SK-N-SH (cell line): ENCODE measurements at regions not wholly inside any gene's neighbourhood (a gene's known extent, or its start where the extent isn't known, plus 50 kb on each side); places are given as distances from the start of the nearest gene placed in this dataset.

ENCODE experiments used
- CTCF ChIA-PET: fragments of 300-600, 350-600 bp; formaldehyde crosslinking; extraction: SDS; loops from one replicate; lab custom pipeline; 2021; lab: Yijun Ruan, JAX
- POLR2A ChIA-PET: fragments of 350-600 bp; sonication (Branson Sonifier 250); formaldehyde crosslinking; extraction: SDS; loops from one replicate; lab custom pipeline; 2020; ENCODE audit warnings: antibody characterized with exemption, inconsistent platforms; lab: Yijun Ruan, JAX
- DNase-seq: peaks from one replicate; pipeline ENCODE4 v3.0.0; 2012
- H2AFZ ChIP-seq: fragments of 200-600 bp; sonication (generic); 2 replicates; pipeline ENCODE4 v1.8.1; 2016; ENCODE audit warnings: antibody characterized with exemption, mild to moderate bottlenecking, low read depth
- H3F3A ChIP-seq: fragments of 200-600 bp; sonication (generic); replicated peaks from 2 replicates; pipeline ENCODE3; 2016; ENCODE audit warnings: antibody characterized with exemption, mild to moderate bottlenecking; ENCODE audit not compliant: insufficient read depth
- H3K27ac ChIP-seq, 2 experiments: fragments of 200-500 bp in 1 of 2; fragments of 200-600 bp in 1 of 2; sonication (Bioruptor generic) in 1 of 2; sonication (generic), shearing (Covaris generic) in 1 of 2; 2 replicates each; pipeline versions ENCODE4 v1.5.1 to v1.6.1; 2014 to 2016; ENCODE audit warnings: low read depth in 2 of 2, inconsistent platforms in 1 of 2, low read length in 1 of 2, mild to moderate bottlenecking in 1 of 2, mixed read lengths in 1 of 2
- H3K27me3 ChIP-seq: fragments of 200-600 bp; sonication (generic), shearing (Covaris generic); 2 replicates; pipeline ENCODE4 v1.6.1; 2016; ENCODE audit warnings: mixed run types; ENCODE audit not compliant: insufficient read depth
- H3K36me3 ChIP-seq, 2 experiments: fragments of 200-500 bp in 1 of 2; fragments of 200-600 bp in 1 of 2; sonication (Bioruptor generic) in 1 of 2; sonication (generic) in 1 of 2; replicated peaks in 1 of 2; 2 replicates each; pipeline versions ENCODE3 to v1.5.1; 2014 to 2016; ENCODE audit warnings: low read length in 1 of 2, mild to moderate bottlenecking in 1 of 2; ENCODE audit not compliant: insufficient read depth in 2 of 2, control insufficient read depth in 1 of 2
- H3K4me1 ChIP-seq, 2 experiments: fragments of 200-500 bp in 1 of 2; fragments of 200-600 bp in 1 of 2; sonication (Bioruptor generic) in 1 of 2; sonication (generic), shearing (Covaris generic) in 1 of 2; 2 replicates each; pipeline versions ENCODE4 v1.5.1 to v1.6.1; 2014 to 2016; ENCODE audit warnings: low read depth in 1 of 2, low read length in 1 of 2, mixed run types in 1 of 2; ENCODE audit not compliant: insufficient read depth in 2 of 2, control insufficient read depth in 1 of 2
- H3K4me2 ChIP-seq: fragments of 200-600 bp; sonication (generic), shearing (Covaris generic); 2 replicates; pipeline ENCODE4 v1.6.1; 2017; ENCODE audit warnings: mixed run types
- H3K4me3 ChIP-seq, 2 experiments: fragments of 200-500 bp in 1 of 2; fragments of 200-600 bp in 1 of 2; sonication (Bioruptor generic) in 1 of 2; sonication (generic), shearing (Covaris generic) in 1 of 2; 2 replicates each; pipeline versions ENCODE4 v1.5.1 to v1.8.1; 2014 to 2016; ENCODE audit warnings: low read depth in 2 of 2, inconsistent platforms in 1 of 2, low read length in 1 of 2, mild to moderate bottlenecking in 1 of 2, mixed read lengths in 1 of 2, moderate library complexity in 1 of 2
- H3K79me2 ChIP-seq: fragments of 200-600 bp; sonication (generic); 2 replicates; pipeline ENCODE4 v1.8.1; 2017; ENCODE audit warnings: mild to moderate bottlenecking; ENCODE audit not compliant: insufficient read depth
- H3K9ac ChIP-seq: fragments of 200-600 bp; sonication (generic); 2 replicates; pipeline ENCODE4 v1.6.1; 2017; ENCODE audit warnings: mixed run types
- H3K9me2 ChIP-seq: fragments of 200-600 bp; sonication (generic); 2 replicates; pipeline ENCODE4 v1.6.1; 2017; ENCODE audit warnings: mixed run types
- H3K9me3 ChIP-seq: fragments of 200-600 bp; sonication (generic); 2 replicates; pipeline ENCODE4 v1.6.1; 2017; ENCODE audit warnings: mixed run types, mild to moderate bottlenecking, moderate library complexity
- H4K20me1 ChIP-seq: fragments of 200-600 bp; sonication (generic); 2 replicates; pipeline ENCODE4 v1.6.1; 2017; ENCODE audit warnings: mild to moderate bottlenecking, mixed run types; ENCODE audit not compliant: insufficient read depth
- FOSL2 ChIP-seq: IDR thresholded peaks from 2 replicates; pipeline ENCODE4 v1.4.0; 2012; ENCODE audit warnings: low read depth, mild to moderate bottlenecking, moderate library complexity, borderline replicate concordance
- FOXJ3 ChIP-seq: sonication (generic); formaldehyde crosslinking; IDR thresholded peaks from 2 replicates; pipeline ENCODE4 v1.5.1; 2020; ENCODE audit warnings: mild to moderate bottlenecking, missing genetic modification reagents
- FOXM1 ChIP-seq: IDR thresholded peaks from 2 replicates; pipeline ENCODE4 v1.4.0; 2012; ENCODE audit warnings: low read depth, mild to moderate bottlenecking
- GATA2 ChIP-seq: sonication (generic); formaldehyde crosslinking; IDR thresholded peaks from 2 replicates; pipeline ENCODE4 v1.5.0; 2020; ENCODE audit warnings: mild to moderate bottlenecking, missing genetic modification reagents
- MEF2A ChIP-seq: IDR thresholded peaks from 2 replicates; pipeline ENCODE4 v1.4.0; 2012; ENCODE audit warnings: low read depth, borderline replicate concordance
- NFIC ChIP-seq: IDR thresholded peaks from 2 replicates; pipeline ENCODE4 v1.4.0; 2012; ENCODE audit warnings: borderline replicate concordance
- NRF1 ChIP-seq: IDR thresholded peaks from 2 replicates; pipeline ENCODE4 v1.6.1; 2012; ENCODE audit warnings: low read depth, mild to moderate bottlenecking, low read length
- RXRA ChIP-seq: IDR thresholded peaks from 2 replicates; pipeline ENCODE4 v1.4.0; 2012; ENCODE audit warnings: low read depth, mild to moderate bottlenecking, borderline replicate concordance
- SMC3 ChIP-seq: IDR thresholded peaks from 2 replicates; pipeline ENCODE4 v1.6.1; 2012; ENCODE audit warnings: low read depth, low read length, improper control_type of control experiment
- TAF1 ChIP-seq: IDR thresholded peaks from 2 replicates; pipeline ENCODE4 v1.6.1; 2012; ENCODE audit warnings: low read depth, mild to moderate bottlenecking, low read length, moderate library complexity, borderline replicate concordance
- TCF12 ChIP-seq: IDR thresholded peaks from 2 replicates; pipeline ENCODE4 v1.4.0; 2012
- TEAD4 ChIP-seq: IDR thresholded peaks from 2 replicates; pipeline ENCODE4 v1.4.0; 2012; ENCODE audit warnings: mild to moderate bottlenecking, borderline replicate concordance; ENCODE audit not compliant: insufficient read depth
- USF2 ChIP-seq: fragments of 150-350 bp; IDR thresholded peaks from 2 replicates; pipeline ENCODE4 v1.6.1; 2017; ENCODE audit warnings: antibody characterized with exemption, low read length, low read depth, borderline replicate concordance
- YY1 ChIP-seq: IDR thresholded peaks from 2 replicates; pipeline ENCODE4 v1.4.0; 2012; ENCODE audit warnings: low read depth, mild to moderate bottlenecking
- ZBTB33 ChIP-seq: IDR thresholded peaks from 2 replicates; pipeline ENCODE4 v1.4.0; 2012; ENCODE audit warnings: low read depth, borderline replicate concordance
- WGBS: methylation state at CpG from one replicate; pipeline ENCODE4 v1.1.6; 2017; ENCODE audit warnings: low lambda C conversion rate; 5-methylcytosine and 5-hydroxymethylcytosine counted together
- TF ChIP-seq, protein P1 (sequence below): fragments of 150-350 bp; IDR thresholded peaks from 2 replicates; pipeline ENCODE4 v1.6.1; 2016; ENCODE audit warnings: mild to moderate bottlenecking, low read depth, low read length
- TF ChIP-seq, protein P2 (sequence below): IDR thresholded peaks from 2 replicates; pipeline ENCODE4; 2012

DNA sequence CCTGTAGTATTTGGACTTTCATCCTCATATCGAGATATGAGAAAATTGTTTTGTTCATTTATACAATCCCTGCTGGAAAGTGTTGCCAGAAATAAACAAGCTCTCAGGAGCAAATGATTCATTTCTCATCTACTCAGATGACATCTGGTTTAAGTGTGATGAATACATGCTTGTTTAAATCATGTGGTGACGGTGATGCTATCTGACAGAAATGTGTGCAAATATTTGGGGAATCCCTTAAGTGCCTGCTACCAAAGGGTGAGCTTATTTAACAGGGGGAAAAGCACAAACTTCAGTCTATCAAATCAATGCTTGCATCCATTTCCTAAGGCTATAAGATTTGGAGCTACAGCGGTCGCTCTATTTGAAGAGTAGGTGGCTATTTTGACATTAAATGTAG is 368.3 kb upstream of the SASH1 start:
- Histone ChIP-seq H3K4me2 (no peak overlapping the region), H3K9ac (no peak overlapping the region)

GRCh38 chr6:147977851-147978465 is 364.7 kb upstream of the SASH1 start:
- no peak overlapping the region for H3K27ac ChIP-seq
- ChIA-PET CTCF (no interaction called here), POLR2A (no interaction called here)
- DNase-seq, result no peak
- no peak overlapping the region for H3K4me2 ChIP-seq
- TF ChIP-seq NFIC (no peak), TCF12 (no peak), ZBTB33 (no peak), GATA2 (CRISPR knock-in tag) (no peak), FOSL2 (no peak)
- no peaks in the 10 kb centered on the region for H3K9me2 ChIP-seq
- no peaks in the 10 kb centered on the region for H3F3A ChIP-seq
- no peaks in the 10 kb centered on the region for H3K4me1 ChIP-seq
- H2AFZ ChIP-seq, result no peak overlapping the region
- no peak overlapping the region for H3K9ac ChIP-seq
- H3K36me3 ChIP-seq, result no peaks in the 10 kb centered on the region
- no peaks in the 10 kb centered on the region for H3K9me3 ChIP-seq
- no peak overlapping the region for H3K4me3 ChIP-seq
- 10% methylated on average over 5 of the region's 5 CpGs for WGBS
- no peaks in the 10 kb centered on the region for H3K27me3 ChIP-seq
- H3K79me2 ChIP-seq, result no peaks in the 10 kb centered on the region
- no peaks in the 10 kb centered on the region for H4K20me1 ChIP-seq

More for the DNA sequence above, 368.3 kb upstream of the SASH1 start:
- CTCF ChIA-PET, result interaction anchor here (1.0 kb wide), 1 partner anchor 11 kb away, joined by 3 read pairs; no protein-coding TSS in a partner anchor
- H3K27me3 ChIP-seq, result no peaks in the 10 kb centered on the region
- no peaks in the 10 kb centered on the region for H3K9me2 ChIP-seq
- DNase-seq, result no peak
- H3K79me2 ChIP-seq, result no peaks in the 10 kb centered on the region
- H3K9me3 ChIP-seq, result no peaks in the 10 kb centered on the region
- no peaks in the 10 kb centered on the region for H4K20me1 ChIP-seq
- H3K27ac ChIP-seq, result no peak overlapping the region
- 5% methylated on average over 4 of the region's 4 CpGs for WGBS
- no peak overlapping the region for H3K4me3 ChIP-seq
- no peaks in the 10 kb centered on the region for H3F3A ChIP-seq
- POLR2A ChIA-PET, result no interaction called here
- H3K4me1 ChIP-seq, result no peaks in the 10 kb centered on the region
- no peak overlapping the region for H2AFZ ChIP-seq
- no peak for TF ChIP-seq GATA2 (CRISPR knock-in tag)
- no peak for TF ChIP-seq USF2
- no peak for TF ChIP-seq FOXM1
- TF ChIP-seq MEF2A, result no peak
- TF ChIP-seq, protein P1, sequence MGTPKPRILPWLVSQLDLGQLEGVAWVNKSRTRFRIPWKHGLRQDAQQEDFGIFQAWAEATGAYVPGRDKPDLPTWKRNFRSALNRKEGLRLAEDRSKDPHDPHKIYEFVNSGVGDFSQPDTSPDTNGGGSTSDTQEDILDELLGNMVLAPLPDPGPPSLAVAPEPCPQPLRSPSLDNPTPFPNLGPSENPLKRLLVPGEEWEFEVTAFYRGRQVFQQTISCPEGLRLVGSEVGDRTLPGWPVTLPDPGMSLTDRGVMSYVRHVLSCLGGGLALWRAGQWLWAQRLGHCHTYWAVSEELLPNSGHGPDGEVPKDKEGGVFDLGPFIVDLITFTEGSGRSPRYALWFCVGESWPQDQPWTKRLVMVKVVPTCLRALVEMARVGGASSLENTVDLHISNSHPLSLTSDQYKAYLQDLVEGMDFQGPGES, result no peak
- TF ChIP-seq YY1, result no peak
- TF ChIP-seq SMC3, result no peak
- TF ChIP-seq TAF1, result no peak
- TF ChIP-seq TCF12, result no peak
- no peak for TF ChIP-seq RXRA
- TF ChIP-seq NRF1, result no peak
- TF ChIP-seq FOXJ3, result no peak
- no peak for TF ChIP-seq TEAD4
- TF ChIP-seq NFIC, result no peak
- TF ChIP-seq, protein P2, sequence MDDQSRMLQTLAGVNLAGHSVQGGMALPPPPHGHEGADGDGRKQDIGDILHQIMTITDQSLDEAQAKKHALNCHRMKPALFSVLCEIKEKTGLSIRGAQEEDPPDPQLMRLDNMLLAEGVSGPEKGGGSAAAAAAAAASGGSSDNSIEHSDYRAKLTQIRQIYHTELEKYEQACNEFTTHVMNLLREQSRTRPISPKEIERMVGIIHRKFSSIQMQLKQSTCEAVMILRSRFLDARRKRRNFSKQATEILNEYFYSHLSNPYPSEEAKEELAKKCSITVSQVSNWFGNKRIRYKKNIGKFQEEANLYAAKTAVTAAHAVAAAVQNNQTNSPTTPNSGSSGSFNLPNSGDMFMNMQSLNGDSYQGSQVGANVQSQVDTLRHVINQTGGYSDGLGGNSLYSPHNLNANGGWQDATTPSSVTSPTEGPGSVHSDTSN, result no peak
- no peaks in the 10 kb centered on the region for H3K36me3 ChIP-seq
